ENCODE measurements at regions not wholly inside any gene's neighbourhood (a gene's known extent, or its start where the extent isn't known, plus 50 kb on each side); places are given as distances from the start of the nearest gene placed in this dataset.

GRCh38 chr9:107542411-107543157, 53.0 kb upstream of the KLF4 start:
- 88% methylated on average over 4 of the region's 4 CpGs for whole genome bisulfite sequencing
- TF ChIP-seq FOXA2 (IDR thresholded peaks at IDR 0.05) (no peak), JUND (IDR thresholded peaks at IDR 0.05) (no peak), FOXA1 (IDR thresholded peaks at IDR 0.05) (no peak), EGR1 (IDR thresholded peaks at IDR 0.05; ENCODE audit: low read depth in 2 of 2) (no peak), CTCF (IDR thresholded peaks at IDR 0.05; ENCODE audit: low read depth, low read length, missing input control) (no peak), YY1 (IDR thresholded peaks at IDR 0.05) (no peak)

DNA sequence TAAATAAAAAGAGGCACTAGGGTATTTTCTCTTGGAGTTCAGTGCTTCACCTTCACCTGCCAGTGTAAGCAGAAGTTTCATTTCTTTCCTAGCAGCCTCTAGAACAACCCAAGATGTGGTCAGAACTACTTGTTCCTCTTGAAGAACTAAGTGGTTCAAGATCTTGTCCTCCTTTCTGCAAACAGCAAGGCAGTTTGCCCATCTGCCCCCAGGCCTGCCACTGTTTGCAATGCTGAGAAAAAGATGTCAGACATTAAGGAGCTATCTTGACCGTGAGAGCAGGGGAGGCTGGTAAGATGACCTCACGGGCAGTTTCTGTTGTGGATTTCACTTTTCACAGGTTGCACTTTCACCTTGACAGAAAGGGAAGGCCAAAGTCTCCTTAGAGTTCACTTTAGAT, 52.0 kb upstream of the KLF4 start:
- Histone ChIP-seq H3K4me1 (ENCODE audit: control insufficient read depth in 4 of 4, insufficient read depth in 4 of 4, low read length in 3 of 4) (peaks cover 0 to 6% (median under 1%) of the 10 kb centered on the region in 4 donors), H3K27me3 (ENCODE audit: control insufficient read depth in 4 of 4, insufficient read depth in 4 of 4, low read length in 3 of 4) (no peaks in the 10 kb centered on the region), H3K4me3 (ENCODE audit: low read depth in 1 of 3, low read length in 3 of 3) (no peak overlapping the region), H3K27ac (ENCODE audit: low read depth in 1 of 2, low read length in 2 of 2) (no peak overlapping the region), H3K9me3 (ENCODE audit: control insufficient read depth in 4 of 4, low read length in 3 of 4) (no peaks in the 10 kb centered on the region), H3K36me3 (ENCODE audit: control insufficient read depth in 4 of 4, insufficient read depth in 3 of 4, low read depth in 1 of 4, low read length in 3 of 4) (no peaks in the 10 kb centered on the region), H3K9ac (ENCODE audit: low read depth in 1 of 2, low read length in 2 of 2) (no peak overlapping the region)
- DNase-seq (ENCODE audit: low spot score) = no peak
- WGBS = 87% methylated on average over 2 of the region's 2 CpGs
- no peak for TF ChIP-seq TAF1 (conservative IDR thresholded peaks at IDR 0.05)
- TF ChIP-seq RAD21 (IDR thresholded peaks at IDR 0.05) = no peak
- no peak for TF ChIP-seq NR2F2 (IDR thresholded peaks at IDR 0.05)
- TF ChIP-seq HNF4G (IDR thresholded peaks at IDR 0.05) = no peak
- TF ChIP-seq EGR1 (IDR thresholded peaks at IDR 0.05; ENCODE audit: low read depth in 2 of 2) = no peak
- TF ChIP-seq, protein P1, sequence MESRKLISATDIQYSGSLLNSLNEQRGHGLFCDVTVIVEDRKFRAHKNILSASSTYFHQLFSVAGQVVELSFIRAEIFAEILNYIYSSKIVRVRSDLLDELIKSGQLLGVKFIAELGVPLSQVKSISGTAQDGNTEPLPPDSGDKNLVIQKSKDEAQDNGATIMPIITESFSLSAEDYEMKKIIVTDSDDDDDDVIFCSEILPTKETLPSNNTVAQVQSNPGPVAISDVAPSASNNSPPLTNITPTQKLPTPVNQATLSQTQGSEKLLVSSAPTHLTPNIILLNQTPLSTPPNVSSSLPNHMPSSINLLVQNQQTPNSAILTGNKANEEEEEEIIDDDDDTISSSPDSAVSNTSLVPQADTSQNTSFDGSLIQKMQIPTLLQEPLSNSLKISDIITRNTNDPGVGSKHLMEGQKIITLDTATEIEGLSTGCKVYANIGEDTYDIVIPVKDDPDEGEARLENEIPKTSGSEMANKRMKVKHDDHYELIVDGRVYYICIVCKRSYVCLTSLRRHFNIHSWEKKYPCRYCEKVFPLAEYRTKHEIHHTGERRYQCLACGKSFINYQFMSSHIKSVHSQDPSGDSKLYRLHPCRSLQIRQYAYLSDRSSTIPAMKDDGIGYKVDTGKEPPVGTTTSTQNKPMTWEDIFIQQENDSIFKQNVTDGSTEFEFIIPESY (IDR thresholded peaks at IDR 0.05) = no peak
- TF ChIP-seq, protein P2, sequence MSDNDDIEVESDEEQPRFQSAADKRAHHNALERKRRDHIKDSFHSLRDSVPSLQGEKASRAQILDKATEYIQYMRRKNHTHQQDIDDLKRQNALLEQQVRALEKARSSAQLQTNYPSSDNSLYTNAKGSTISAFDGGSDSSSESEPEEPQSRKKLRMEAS (IDR thresholded peaks at IDR 0.05) = no peak

More at GRCh38 chr9:107542411-107543157, 53.0 kb upstream of the KLF4 start:
- H3K9ac ChIP-seq (ENCODE audit: low read depth in 1 of 2, low read length in 2 of 2) = no peak overlapping the region
- no peak overlapping the region for H3K4me3 ChIP-seq (ENCODE audit: low read depth in 1 of 3, low read length in 3 of 3)
- H3K27ac ChIP-seq (ENCODE audit: low read depth in 1 of 2, low read length in 2 of 2) = no peak overlapping the region
- H3K9me3 ChIP-seq (ENCODE audit: control insufficient read depth in 4 of 4, low read length in 3 of 4) = no peaks in the 10 kb centered on the region
- H3K27me3 ChIP-seq (ENCODE audit: control insufficient read depth in 4 of 4, insufficient read depth in 4 of 4, low read length in 3 of 4) = no peaks in the 10 kb centered on the region
- H3K4me1 ChIP-seq (ENCODE audit: control insufficient read depth in 4 of 4, insufficient read depth in 4 of 4, low read length in 3 of 4) = peaks cover 2 to 15% (median 8%) of the 10 kb centered on the region in 4 donors
- H3K36me3 ChIP-seq (ENCODE audit: control insufficient read depth in 4 of 4, insufficient read depth in 3 of 4, low read depth in 1 of 4, low read length in 3 of 4) = no peaks in the 10 kb centered on the region
- no peak for DNase-seq (ENCODE audit: low spot score)

- Histone ChIP-seq H3K27ac (ENCODE audit: low read depth in 1 of 2, low read length in 2 of 2) (no peak overlapping the region), H3K9ac (ENCODE audit: low read depth in 1 of 2, low read length in 2 of 2) (no peak overlapping the region), H3K4me3 (ENCODE audit: low read depth in 1 of 3, low read length in 3 of 3) (no peak overlapping the region), H3K27me3 (ENCODE audit: control insufficient read depth in 4 of 4, insufficient read depth in 4 of 4, low read length in 3 of 4) (no peaks in the 10 kb centered on the region), H3K36me3 (ENCODE audit: control insufficient read depth in 4 of 4, insufficient read depth in 3 of 4, low read depth in 1 of 4, low read length in 3 of 4) (no peaks in the 10 kb centered on the region), H3K9me3 (ENCODE audit: control insufficient read depth in 4 of 4, low read length in 3 of 4) (no peaks in the 10 kb centered on the region), H3K4me1 (ENCODE audit: control insufficient read depth in 4 of 4, insufficient read depth in 4 of 4, low read length in 3 of 4) (no peaks in the 10 kb centered on the region)
- 43% methylated on average over 1 of the region's 1 CpG for WGBS
- no peak for DNase-seq (ENCODE audit: low spot score)
- TF ChIP-seq RAD21 (IDR thresholded peaks at IDR 0.05) (no peak), HNF4A (conservative IDR thresholded peaks at IDR 0.05) (no peak), REST (IDR thresholded peaks at IDR 0.05) (no peak), CTCF (IDR thresholded peaks at IDR 0.05; ENCODE audit: low read depth, low read length, missing input control) (no peak), EGR1 (IDR thresholded peaks at IDR 0.05; ENCODE audit: low read depth in 2 of 2) (no peak), GABPA (IDR thresholded peaks at IDR 0.05 in 1 of 2, conservative IDR thresholded peaks at IDR 0.05 in 1 of 2) (no peak), ATF3 (IDR thresholded peaks at IDR 0.05) (no peak), JUND (IDR thresholded peaks at IDR 0.05) (no peak), NR2F2 (IDR thresholded peaks at IDR 0.05) (no peak), RXRA (IDR thresholded peaks at IDR 0.05) (no peak), FOXA2 (IDR thresholded peaks at IDR 0.05) (no peak)
These were observed 50.6 kb upstream of the KLF4 start for GRCh38 chr9:107540164-107540561.
